NCI-H187 (cell line): ENCODE measurements at regions not wholly inside any gene's neighbourhood (a gene's known extent, or its start where the extent isn't known, plus 50 kb on each side); places are given as distances from the start of the nearest gene placed in this dataset.

Experiments
- DNase-seq, 2 experiments: peaks; one replicate each; lab custom pipeline; 2025; lab: John Stamatoyannopoulos, UW

- DNase-seq: no peak
Measured at GRCh38 chr4:32226733-32227132, 1506.6 kb downstream of the PCDH7 start.

- no peak for DNase-seq
Measured at GRCh38 chr4:32243926-32244325, 1523.8 kb downstream of the PCDH7 start.

- DNase-seq: no peak
Measured at GRCh38 chr4:32249040-32249439, 1528.9 kb downstream of the PCDH7 start.

GRCh38 chr4:32251126-32251525 lies 1531.0 kb downstream of the PCDH7 start:
- no peak for DNase-seq

GRCh38 chr4:32251926-32252325 lies 1531.8 kb downstream of the PCDH7 start:
- no peak for DNase-seq

GRCh38 chr4:32254216-32254615 lies 1534.0 kb downstream of the PCDH7 start:
- no peak for DNase-seq

GRCh38 chr4:32258986-32259385 lies 1538.8 kb downstream of the PCDH7 start:
- DNase-seq: no peak

GRCh38 chr4:32261196-32261595 lies 1541.0 kb downstream of the PCDH7 start:
- no peak for DNase-seq

GRCh38 chr4:32268863-32269262 lies 1548.7 kb downstream of the PCDH7 start:
- no peak for DNase-seq

GRCh38 chr4:32290102-32290501 lies 1569.9 kb downstream of the PCDH7 start:
- no peak for DNase-seq

- no peak for DNase-seq
Measured at GRCh38 chr4:32318926-32319325, 1598.8 kb downstream of the PCDH7 start.

GRCh38 chr4:32321421-32321820 lies 1601.3 kb downstream of the PCDH7 start:
- no peak for DNase-seq

GRCh38 chr4:32334759-32335158 lies 1614.6 kb downstream of the PCDH7 start:
- no peak for DNase-seq

- DNase-seq: no peak
Measured at GRCh38 chr4:32337403-32337802, 1617.2 kb downstream of the PCDH7 start.

- DNase-seq: no peak
Measured at GRCh38 chr4:32340591-32340990, 1620.4 kb downstream of the PCDH7 start.

GRCh38 chr4:32341342-32341741 lies 1621.2 kb downstream of the PCDH7 start:
- no peak for DNase-seq

GRCh38 chr4:32342054-32342453 lies 1621.9 kb downstream of the PCDH7 start:
- no peak for DNase-seq

GRCh38 chr4:32349026-32349425 lies 1628.9 kb downstream of the PCDH7 start:
- DNase-seq: no peak

- no peak for DNase-seq
Measured at GRCh38 chr4:32374206-32374605, 1654.0 kb downstream of the PCDH7 start.

GRCh38 chr4:32393806-32394205 lies 1673.6 kb downstream of the PCDH7 start:
- no peak for DNase-seq

- DNase-seq: no peak
Measured at GRCh38 chr4:32394255-32394654, 1674.1 kb downstream of the PCDH7 start.

GRCh38 chr4:32396507-32397070 lies 1676.4 kb downstream of the PCDH7 start:
- DNase-seq: no peak

- no peak for DNase-seq
Measured at GRCh38 chr4:32400870-32401269, 1680.7 kb downstream of the PCDH7 start.

GRCh38 chr4:32417113-32417704 lies 1697.0 kb downstream of the PCDH7 start:
- no peak for DNase-seq
